ENCODE measurements at regions not wholly inside any gene's neighbourhood (a gene's known extent, or its start where the extent isn't known, plus 50 kb on each side); places are given as distances from the start of the nearest gene placed in this dataset.

DNA sequence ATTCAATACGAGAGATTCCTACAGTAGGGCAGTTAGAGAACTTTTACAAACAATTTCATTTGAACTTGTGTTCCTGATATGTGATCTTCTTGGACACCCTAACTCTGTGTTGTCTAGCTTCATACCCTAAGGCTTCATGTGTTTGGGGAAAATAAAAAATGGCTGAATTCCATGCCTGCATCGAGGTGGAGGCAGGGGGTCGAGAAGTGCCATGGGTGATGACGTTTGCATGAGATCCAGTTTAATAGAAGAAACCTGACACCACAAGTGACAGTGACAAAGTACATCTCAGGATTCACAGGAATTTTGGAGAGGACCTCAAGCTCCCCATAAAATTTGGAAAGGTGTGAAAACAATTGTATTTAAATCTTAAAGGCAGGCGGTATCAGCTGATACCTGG, 169.2 kb upstream of the NABP1 start:
- no peak overlapping the region for H3K4me2 ChIP-seq (ENCODE audit: low read length)
- TF ChIP-seq CTCF (IDR thresholded peaks at IDR 0.05; ENCODE audit: low read length) (no peak), EZH2 (IDR thresholded peaks at IDR 0.05; ENCODE audit: borderline replicate concordance, low read length) (no peak)
- H4K20me1 ChIP-seq (ENCODE audit: insufficient read depth, low read length), result no peaks in the 10 kb centered on the region
- no peak overlapping the region for H3K27ac ChIP-seq (ENCODE audit: low read depth, low read length, poor library complexity, severe bottlenecking)
- H3K9ac ChIP-seq (ENCODE audit: low read length), result no peak overlapping the region
- H3K36me3 ChIP-seq (ENCODE audit: insufficient read depth, low read length), result no peaks in the 10 kb centered on the region
- H3K4me1 ChIP-seq (ENCODE audit: insufficient read depth, low read length, severe bottlenecking), result no peaks in the 10 kb centered on the region
- H3K4me3 ChIP-seq (ENCODE audit: low read depth, low read length, poor library complexity, severe bottlenecking), result no peak overlapping the region
- H3K9me2 ChIP-seq (ENCODE audit: low read depth, low read length), result no peaks in the 10 kb centered on the region
- H3K9me3 ChIP-seq (ENCODE audit: low read length), result no peaks in the 10 kb centered on the region
- H2AFZ ChIP-seq (ENCODE audit: low read length), result no peak overlapping the region
- no peaks in the 10 kb centered on the region for H3K79me2 ChIP-seq (ENCODE audit: insufficient read depth, low read length)
- H3F3A ChIP-seq (ENCODE audit: insufficient read depth, low read length), result no peaks in the 10 kb centered on the region
- no peaks in the 10 kb centered on the region for H3K27me3 ChIP-seq (ENCODE audit: insufficient read depth, low read length)

- no peak overlapping the region for H3K4me2 ChIP-seq (ENCODE audit: low read length)
- no peaks in the 10 kb centered on the region for H3K79me2 ChIP-seq (ENCODE audit: insufficient read depth, low read length)
- no peaks in the 10 kb centered on the region for H3K27me3 ChIP-seq (ENCODE audit: insufficient read depth, low read length)
- no peak overlapping the region for H3K4me3 ChIP-seq (ENCODE audit: low read depth, low read length, poor library complexity, severe bottlenecking)
- no peak overlapping the region for H3K27ac ChIP-seq (ENCODE audit: low read depth, low read length, poor library complexity, severe bottlenecking)
- TF ChIP-seq CTCF (IDR thresholded peaks at IDR 0.05; ENCODE audit: low read length) (no peak), EZH2 (IDR thresholded peaks at IDR 0.05; ENCODE audit: borderline replicate concordance, low read length) (no peak)
- H3K9me3 ChIP-seq (ENCODE audit: low read length), result no peaks in the 10 kb centered on the region
- no peaks in the 10 kb centered on the region for H3K36me3 ChIP-seq (ENCODE audit: insufficient read depth, low read length)
- H3K9ac ChIP-seq (ENCODE audit: low read length), result no peak overlapping the region
- H4K20me1 ChIP-seq (ENCODE audit: insufficient read depth, low read length), result no peaks in the 10 kb centered on the region
- H2AFZ ChIP-seq (ENCODE audit: low read length), result no peak overlapping the region
- H3K4me1 ChIP-seq (ENCODE audit: insufficient read depth, low read length, severe bottlenecking), result no peaks in the 10 kb centered on the region
- H3K9me2 ChIP-seq (ENCODE audit: low read depth, low read length), result no peaks in the 10 kb centered on the region
- H3F3A ChIP-seq (ENCODE audit: insufficient read depth, low read length), result no peaks in the 10 kb centered on the region
Measured at GRCh38 chr2:191512216-191512835, 165.6 kb upstream of the NABP1 start.

DNA sequence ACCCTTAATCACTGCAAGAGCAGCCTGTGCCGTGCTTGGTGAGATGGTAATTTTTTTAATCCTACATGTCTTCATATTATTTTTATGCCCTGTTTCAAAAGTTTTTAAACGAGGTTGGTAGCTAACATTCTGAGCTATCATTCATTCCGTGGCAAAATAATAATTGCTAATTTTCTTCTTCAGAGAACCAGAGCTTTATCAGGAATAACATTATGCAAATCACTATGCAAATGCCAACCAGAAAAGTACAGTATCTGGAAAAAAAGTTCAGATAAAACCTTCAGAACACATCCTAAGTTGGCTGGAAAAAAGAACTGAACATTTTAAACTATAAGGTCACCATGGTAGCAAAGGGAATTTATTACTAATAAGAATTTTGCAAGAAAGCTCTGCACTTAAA, 165.1 kb upstream of the NABP1 start:
- no peaks in the 10 kb centered on the region for H3K9me3 ChIP-seq (ENCODE audit: low read length)
- no peaks in the 10 kb centered on the region for H3K4me1 ChIP-seq (ENCODE audit: insufficient read depth, low read length, severe bottlenecking)
- no peaks in the 10 kb centered on the region for H3K79me2 ChIP-seq (ENCODE audit: insufficient read depth, low read length)
- no peak overlapping the region for H2AFZ ChIP-seq (ENCODE audit: low read length)
- no peak overlapping the region for H3K4me2 ChIP-seq (ENCODE audit: low read length)
- no peak overlapping the region for H3K4me3 ChIP-seq (ENCODE audit: low read depth, low read length, poor library complexity, severe bottlenecking)
- no peaks in the 10 kb centered on the region for H3K27me3 ChIP-seq (ENCODE audit: insufficient read depth, low read length)
- no peaks in the 10 kb centered on the region for H3F3A ChIP-seq (ENCODE audit: insufficient read depth, low read length)
- no peak overlapping the region for H3K9ac ChIP-seq (ENCODE audit: low read length)
- H4K20me1 ChIP-seq (ENCODE audit: insufficient read depth, low read length), result no peaks in the 10 kb centered on the region
- no peaks in the 10 kb centered on the region for H3K36me3 ChIP-seq (ENCODE audit: insufficient read depth, low read length)
- TF ChIP-seq EZH2 (IDR thresholded peaks at IDR 0.05; ENCODE audit: borderline replicate concordance, low read length) (no peak), CTCF (IDR thresholded peaks at IDR 0.05; ENCODE audit: low read length) (no peak)
- no peak overlapping the region for H3K27ac ChIP-seq (ENCODE audit: low read depth, low read length, poor library complexity, severe bottlenecking)
- no peaks in the 10 kb centered on the region for H3K9me2 ChIP-seq (ENCODE audit: low read depth, low read length)
